NB4 (cell line): ENCODE measurements at regions not wholly inside any gene's neighbourhood (a gene's known extent, or its start where the extent isn't known, plus 50 kb on each side); places are given as distances from the start of the nearest gene placed in this dataset.

Experiments
- DNase-seq: peaks from one replicate; pipeline ENCODE4 v3.0.0; 2010; ENCODE audit warnings: low read depth
- H3K4me3 ChIP-seq: one replicate; pipeline ENCODE4 v1.5.1; 2011; ENCODE audit warnings: mild to moderate bottlenecking, low read depth, low read length, moderate library complexity
- CTCF ChIP-seq: IDR thresholded peaks from one replicate; pipeline ENCODE4 v1.5.1; 2012; ENCODE audit warnings: low read depth, low read length
- MAX ChIP-seq: IDR thresholded peaks from 2 replicates; pipeline ENCODE4 v1.6.1; 2011; ENCODE audit warnings: low read depth, low read length
- MYC ChIP-seq: IDR thresholded peaks from 2 replicates; pipeline ENCODE4 v1.6.1; 2011; ENCODE audit warnings: low read depth, low read length
- POLR2A ChIP-seq: IDR thresholded peaks from 2 replicates; pipeline ENCODE4 v1.6.1; 2011; ENCODE audit warnings: mild to moderate bottlenecking; ENCODE audit not compliant: insufficient read length; ENCODE audit errors: extremely low read depth

- no peak for DNase-seq
- TF ChIP-seq POLR2A (no peak), MAX (no peak), CTCF (no peak), MYC (no peak)
Measured at GRCh38 chr14:101189962-101190560, 286.5 kb upstream of the RTL1 start.

GRCh38 chr14:101191101-101191720 lies 287.7 kb upstream of the RTL1 start:
- H3K4me3 ChIP-seq: no peak overlapping the region
- no peak for TF ChIP-seq MAX
- TF ChIP-seq POLR2A: no peak
- no peak for TF ChIP-seq MYC
- TF ChIP-seq CTCF: no peak
- DNase-seq: no peak

More at GRCh38 chr14:101189962-101190560, 286.5 kb upstream of the RTL1 start:
- no peak overlapping the region for H3K4me3 ChIP-seq

GRCh38 chr14:101191721-101192660 lies 288.5 kb upstream of the RTL1 start:
- no peak for TF ChIP-seq MYC
- no peak for TF ChIP-seq POLR2A
- no peak for TF ChIP-seq CTCF
- TF ChIP-seq MAX: no peak
- H3K4me3 ChIP-seq: no peak overlapping the region
- no peak for DNase-seq

- no peak overlapping the region for H3K4me3 ChIP-seq
- no peak for DNase-seq
- TF ChIP-seq POLR2A (no peak), MAX (no peak), MYC (no peak), CTCF (no peak)
Measured at GRCh38 chr14:101192661-101193000, 289.1 kb upstream of the RTL1 start.

- DNase-seq: no peak
- TF ChIP-seq MAX (no peak), POLR2A (no peak), MYC (no peak), CTCF (no peak)
- H3K4me3 ChIP-seq: no peak overlapping the region
Measured at GRCh38 chr14:101193106-101193844, 289.8 kb upstream of the RTL1 start.
